ENCODE measurements at regions not wholly inside any gene's neighbourhood (a gene's known extent, or its start where the extent isn't known, plus 50 kb on each side); places are given as distances from the start of the nearest gene placed in this dataset.

GRCh38 chr18:43780782-43781340 is 503.6 kb upstream of the SYT4 start:
- TF ChIP-seq CTCF (IDR thresholded peaks at IDR 0.05): no peak
- TF ChIP-seq POLR2A (IDR thresholded peaks at IDR 0.05): no peak
- no peak for TF ChIP-seq EP300 (IDR thresholded peaks at IDR 0.05)
